K562 (cell line): ENCODE measurements at regions not wholly inside any gene's neighbourhood (a gene's known extent, or its start where the extent isn't known, plus 50 kb on each side); places are given as distances from the start of the nearest gene placed in this dataset.

ENCODE experiments used
- GABPB1 ChIP-seq: sonication (generic); formaldehyde crosslinking; IDR thresholded peaks from 2 replicates; pipeline ENCODE4 v1.8.0; 2022; ENCODE audit warnings: mild to moderate bottlenecking, missing genetic modification reagents
- HNRNPK ChIP-seq: fragments of 200-400 bp; formaldehyde crosslinking; IDR thresholded peaks from one replicate; pipeline ENCODE4 v1.6.1; 2018; ENCODE audit warnings: mild to moderate bottlenecking, low read depth, low read length; ENCODE audit not compliant: poor library complexity, severe bottlenecking
- KLF13 ChIP-seq: fragments of 450-650 bp; IDR thresholded peaks from 2 replicates; pipeline ENCODE4 v1.6.1; 2016; ENCODE audit warnings: missing genetic modification characterization, low read depth, mild to moderate bottlenecking, missing compliant biosample characterization, moderate library complexity, borderline replicate concordance
- NR1H2 ChIP-seq: sonication (generic); formaldehyde crosslinking; IDR thresholded peaks from 2 replicates; pipeline ENCODE4 v1.4.0; 2020; ENCODE audit warnings: mild to moderate bottlenecking, missing genetic modification reagents
- OTX1 ChIP-seq: fragments of 450-650 bp; formaldehyde crosslinking; IDR thresholded peaks from 2 replicates; pipeline ENCODE4 v1.4.0; 2022; ENCODE audit warnings: mild to moderate bottlenecking
- RNF219 ChIP-seq: fragments of 250-450 bp; sonication (Bioruptor Pico); IDR thresholded peaks from 2 replicates; pipeline ENCODE4 v1.5.0; 2022; ENCODE audit warnings: mild to moderate bottlenecking
- TEAD2 ChIP-seq: fragments of 450-650 bp; IDR thresholded peaks from 2 replicates; pipeline ENCODE4 v1.6.1; 2016; ENCODE audit warnings: missing genetic modification characterization, control low read depth, missing compliant biosample characterization
- TFAM ChIP-seq: fragments of 250-450 bp; sonication (Bioruptor Pico); conservative IDR thresholded peaks from 2 replicates; pipeline ENCODE4 v1.5.0; 2021; ENCODE audit warnings: mild to moderate bottlenecking, moderate library complexity
- U2AF2 ChIP-seq: fragments of 200-400 bp; formaldehyde crosslinking; optimal IDR thresholded peaks from 2 replicates; pipeline ENCODE3; 2017; ENCODE audit warnings: low read depth, mild to moderate bottlenecking, low read length
- ZKSCAN1 ChIP-seq: fragments of 150-350 bp; IDR thresholded peaks from 2 replicates; pipeline ENCODE4 v1.6.1; 2016; ENCODE audit warnings: low read depth, low read length
- ZNF384 ChIP-seq: IDR thresholded peaks from 2 replicates; pipeline ENCODE4 v1.6.1; 2012; ENCODE audit warnings: low read depth, low read length, improper control_type of control experiment
- ZNF407 ChIP-seq: fragments of 450-650 bp; IDR thresholded peaks from 2 replicates; pipeline ENCODE4 v1.6.1; 2016; ENCODE audit warnings: low read depth
- ZNF76 ChIP-seq: fragments of 250-450 bp; sonication (Bioruptor Pico); IDR thresholded peaks from 2 replicates; pipeline ENCODE4 v1.4.0; 2020; ENCODE audit warnings: mild to moderate bottlenecking, moderate library complexity, borderline replicate concordance
- ZNF764 ChIP-seq: fragments of 250-450 bp; sonication (Bioruptor Pico); IDR thresholded peaks from 2 replicates; pipeline ENCODE4 v1.4.0; 2020; ENCODE audit warnings: low read depth, mild to moderate bottlenecking, moderate library complexity

- TF ChIP-seq ZNF407: no peak
- TF ChIP-seq ZKSCAN1: no peak
- no peak for TF ChIP-seq ZNF76 (CRISPR knock-in tag)
- no peak for TF ChIP-seq NR1H2 (CRISPR knock-in tag)
- TF ChIP-seq TEAD2 (tag): no peak
- no peak for TF ChIP-seq GABPB1
- TF ChIP-seq ZNF764: no peak
- no peak for TF ChIP-seq RNF219 (CRISPR knock-in tag)
- TF ChIP-seq TFAM (CRISPR knock-in tag): no peak
- TF ChIP-seq KLF13: no peak
- no peak for TF ChIP-seq U2AF2
- 0 out of 2 replicates have a peak, but pooled peaks have one; percentile 15 for TF ChIP-seq ZNF384
- no peak for TF ChIP-seq HNRNPK
- no peak for TF ChIP-seq OTX1
These were observed 59.2 kb upstream of the CLPB start (continued) for GRCh38 chr11:72493426-72494108.
